HG03139 (cell line): ENCODE measurements at regions not wholly inside any gene's neighbourhood (a gene's known extent, or its start where the extent isn't known, plus 50 kb on each side); places are given as distances from the start of the nearest gene placed in this dataset.

ENCODE experiments used
- ATAC-seq: cut with Tn5 transposase; IDR thresholded peaks from one replicate; pipeline ENCODE4 v1.9.1; 2021; ENCODE audit not compliant: unreplicated experiment

DNA sequence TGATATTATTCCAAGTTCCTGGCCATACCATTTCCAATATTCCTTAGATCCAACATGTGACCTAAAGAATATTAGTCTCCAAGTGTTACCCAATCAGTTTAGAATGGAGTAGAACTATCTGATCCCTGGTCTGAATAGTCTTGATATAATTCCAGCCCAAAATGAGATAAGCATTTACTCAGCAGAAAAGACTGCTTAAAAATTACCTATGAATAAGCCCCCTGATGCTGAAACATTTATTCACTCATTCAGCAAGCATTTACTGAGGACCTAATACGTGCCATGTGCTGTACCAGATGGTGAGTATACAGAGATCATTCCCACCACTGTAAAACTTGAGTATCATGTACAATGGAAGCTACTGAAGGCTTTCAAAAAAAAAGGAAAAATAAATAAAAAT, 157.0 kb downstream of the FAM114A2 start:
- no peak for ATAC-seq

DNA sequence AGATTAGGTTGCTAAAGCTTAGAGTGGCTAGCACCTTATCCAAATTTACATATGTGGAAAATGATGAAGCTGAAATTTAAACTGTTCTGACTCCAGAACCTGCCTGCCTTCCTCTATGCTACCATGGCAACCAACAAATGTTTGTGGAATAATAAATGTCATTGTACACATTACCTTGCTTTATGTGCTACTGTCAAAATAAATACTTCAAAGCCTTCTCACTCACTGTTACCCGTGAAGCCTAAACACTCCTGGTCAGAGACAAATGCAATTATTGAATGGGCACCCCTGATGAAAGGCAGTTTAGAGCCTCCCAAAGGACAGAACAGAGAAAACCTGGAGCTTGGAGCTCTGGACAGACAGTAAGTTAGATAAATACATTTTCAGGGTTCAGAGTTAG, 158.6 kb downstream of the FAM114A2 start:
- no peak for ATAC-seq

DNA sequence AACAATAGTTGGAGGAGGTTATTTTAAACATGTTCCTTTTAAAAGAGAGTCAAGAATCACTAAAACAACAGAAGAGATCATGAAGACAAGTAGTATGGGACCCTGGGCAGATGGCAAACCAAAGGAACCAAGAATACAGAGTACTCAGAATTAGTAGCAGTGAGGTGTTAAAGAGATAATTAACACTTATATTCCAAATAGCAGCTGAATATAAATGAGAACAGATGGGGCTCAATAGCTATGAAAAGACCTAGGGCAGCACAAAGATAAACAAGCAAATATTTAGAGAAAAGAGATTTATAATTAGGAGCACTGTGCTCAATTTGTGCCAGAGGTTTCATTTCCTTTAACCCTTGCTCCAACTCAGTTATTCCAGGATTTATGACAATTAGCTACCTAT, 159.1 kb downstream of the FAM114A2 start:
- ATAC-seq: no peak

DNA sequence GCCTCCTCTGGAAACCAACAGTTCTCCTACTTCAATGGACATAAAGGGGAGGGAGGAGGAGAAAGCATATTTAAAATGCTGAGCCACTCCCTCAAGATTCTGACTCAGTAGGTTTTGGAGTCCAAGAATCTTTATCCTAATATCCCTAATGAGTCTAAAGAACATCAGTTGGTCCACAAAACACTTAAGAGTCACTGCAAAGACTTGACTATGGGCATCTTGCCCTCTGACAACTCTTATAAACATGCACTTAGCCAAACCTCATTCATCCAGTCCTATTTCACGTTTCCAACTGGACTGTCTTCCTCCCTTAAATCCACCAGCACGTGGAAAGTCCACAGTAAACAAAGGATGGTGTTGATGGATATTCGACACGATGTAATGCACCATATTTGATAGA, 172.5 kb downstream of the FAM114A2 start:
- ATAC-seq: no peak

DNA sequence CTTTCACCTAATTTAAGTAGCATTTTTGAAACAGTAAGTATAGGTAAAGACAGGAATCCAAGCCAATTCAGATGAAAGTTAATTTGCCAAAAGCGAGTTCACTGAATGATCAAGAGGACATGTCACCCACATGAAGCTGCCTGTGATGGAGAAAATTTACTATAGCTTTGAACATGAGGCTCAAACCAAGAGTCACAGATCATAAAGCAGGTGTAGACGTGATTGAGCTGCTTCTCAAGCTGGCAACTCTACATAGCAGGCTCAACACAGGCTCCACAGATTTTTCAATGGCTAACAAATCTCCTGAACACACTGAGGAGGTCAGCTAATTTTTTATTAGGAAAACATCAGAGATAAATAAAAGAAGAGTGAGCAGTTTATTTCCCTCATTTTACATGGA, 173.7 kb downstream of the FAM114A2 start:
- ATAC-seq: no peak

DNA sequence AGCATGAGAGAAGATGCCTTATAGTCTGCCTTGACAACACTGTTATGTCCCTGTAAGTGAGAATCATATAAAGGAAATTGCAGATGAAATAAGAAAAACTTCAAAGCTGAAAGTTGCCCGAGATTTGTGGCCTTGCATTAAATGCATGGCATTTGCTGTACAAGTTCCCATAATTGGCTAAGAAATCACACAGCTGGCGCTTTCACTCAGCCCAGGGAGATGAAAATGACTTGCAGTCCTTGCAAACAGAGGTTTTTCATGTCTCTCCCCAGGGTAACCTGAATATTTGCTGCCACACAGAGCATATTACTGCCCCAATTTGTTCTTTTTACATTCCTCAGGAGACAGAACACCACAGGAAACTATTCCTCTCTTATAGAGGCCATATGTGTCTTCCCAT, 174.8 kb downstream of the FAM114A2 start:
- no peak for ATAC-seq
